C4-2B (cell line): ENCODE measurements at regions not wholly inside any gene's neighbourhood (a gene's known extent, or its start where the extent isn't known, plus 50 kb on each side); places are given as distances from the start of the nearest gene placed in this dataset.
"Not testable (repeated sequence)": the region's sequence is repeated elsewhere in the genome, so short reads cannot be mapped to it uniquely, and the experiment has no call there.

ENCODE experiments used
- H3K27ac ChIP-seq: fragments of 450-650 bp; 2 replicates; pipeline ENCODE4 v1.5.1; 2017
- ZFX ChIP-seq: fragments of 450-650 bp; IDR thresholded peaks from 2 replicates; pipeline ENCODE4 v1.6.1; 2017
- TF ChIP-seq, protein P1 (sequence below): fragments of 450-650 bp; conservative IDR thresholded peaks from 2 replicates; pipeline ENCODE4 v1.5.1; 2017; ENCODE audit warnings: mild to moderate bottlenecking

DNA sequence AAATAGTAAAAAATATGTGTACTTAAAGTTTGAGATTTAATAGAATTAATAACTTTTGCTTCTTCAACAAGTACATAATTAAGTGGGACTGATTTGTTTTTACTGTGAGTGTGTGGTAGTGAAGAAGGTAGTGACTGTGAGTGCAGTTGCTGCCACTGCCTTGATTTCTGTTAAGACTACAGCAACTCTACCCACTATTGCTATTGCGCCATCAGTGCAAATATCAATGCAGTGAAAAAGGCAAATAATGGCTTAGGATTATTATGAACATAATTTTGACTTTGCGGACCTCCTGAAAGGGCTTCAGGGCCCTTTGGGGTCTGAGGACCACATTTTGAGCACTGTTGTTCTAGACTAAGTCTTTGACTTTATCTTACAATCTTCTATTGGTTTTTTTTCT is 112.0 kb upstream of the PITX1 start:
- no peak for TF ChIP-seq ZFX
- TF ChIP-seq, protein P1, sequence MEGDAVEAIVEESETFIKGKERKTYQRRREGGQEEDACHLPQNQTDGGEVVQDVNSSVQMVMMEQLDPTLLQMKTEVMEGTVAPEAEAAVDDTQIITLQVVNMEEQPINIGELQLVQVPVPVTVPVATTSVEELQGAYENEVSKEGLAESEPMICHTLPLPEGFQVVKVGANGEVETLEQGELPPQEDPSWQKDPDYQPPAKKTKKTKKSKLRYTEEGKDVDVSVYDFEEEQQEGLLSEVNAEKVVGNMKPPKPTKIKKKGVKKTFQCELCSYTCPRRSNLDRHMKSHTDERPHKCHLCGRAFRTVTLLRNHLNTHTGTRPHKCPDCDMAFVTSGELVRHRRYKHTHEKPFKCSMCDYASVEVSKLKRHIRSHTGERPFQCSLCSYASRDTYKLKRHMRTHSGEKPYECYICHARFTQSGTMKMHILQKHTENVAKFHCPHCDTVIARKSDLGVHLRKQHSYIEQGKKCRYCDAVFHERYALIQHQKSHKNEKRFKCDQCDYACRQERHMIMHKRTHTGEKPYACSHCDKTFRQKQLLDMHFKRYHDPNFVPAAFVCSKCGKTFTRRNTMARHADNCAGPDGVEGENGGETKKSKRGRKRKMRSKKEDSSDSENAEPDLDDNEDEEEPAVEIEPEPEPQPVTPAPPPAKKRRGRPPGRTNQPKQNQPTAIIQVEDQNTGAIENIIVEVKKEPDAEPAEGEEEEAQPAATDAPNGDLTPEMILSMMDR = no peak
- H3K27ac ChIP-seq = no peak overlapping the region

DNA sequence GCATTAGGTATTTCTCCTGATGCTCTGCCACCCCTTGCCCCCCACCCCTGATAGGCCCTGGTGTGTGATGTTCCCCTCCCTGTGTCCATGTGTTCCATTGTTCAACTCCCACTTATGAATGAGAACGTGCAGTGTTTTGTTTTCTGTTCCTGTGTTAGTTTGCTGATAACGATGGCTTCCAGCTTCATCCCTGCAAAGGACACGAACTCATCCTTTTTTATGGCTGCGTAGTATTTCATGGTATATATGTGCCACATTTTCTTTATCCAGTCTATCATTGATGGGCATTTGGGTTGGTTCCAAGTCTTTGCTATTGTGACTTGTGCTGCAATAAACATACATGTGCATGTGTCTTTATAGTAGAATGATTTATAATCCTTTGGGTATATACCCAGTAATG is 109.7 kb upstream of the PITX1 start:
- H3K27ac ChIP-seq = not testable (repeated sequence)

DNA sequence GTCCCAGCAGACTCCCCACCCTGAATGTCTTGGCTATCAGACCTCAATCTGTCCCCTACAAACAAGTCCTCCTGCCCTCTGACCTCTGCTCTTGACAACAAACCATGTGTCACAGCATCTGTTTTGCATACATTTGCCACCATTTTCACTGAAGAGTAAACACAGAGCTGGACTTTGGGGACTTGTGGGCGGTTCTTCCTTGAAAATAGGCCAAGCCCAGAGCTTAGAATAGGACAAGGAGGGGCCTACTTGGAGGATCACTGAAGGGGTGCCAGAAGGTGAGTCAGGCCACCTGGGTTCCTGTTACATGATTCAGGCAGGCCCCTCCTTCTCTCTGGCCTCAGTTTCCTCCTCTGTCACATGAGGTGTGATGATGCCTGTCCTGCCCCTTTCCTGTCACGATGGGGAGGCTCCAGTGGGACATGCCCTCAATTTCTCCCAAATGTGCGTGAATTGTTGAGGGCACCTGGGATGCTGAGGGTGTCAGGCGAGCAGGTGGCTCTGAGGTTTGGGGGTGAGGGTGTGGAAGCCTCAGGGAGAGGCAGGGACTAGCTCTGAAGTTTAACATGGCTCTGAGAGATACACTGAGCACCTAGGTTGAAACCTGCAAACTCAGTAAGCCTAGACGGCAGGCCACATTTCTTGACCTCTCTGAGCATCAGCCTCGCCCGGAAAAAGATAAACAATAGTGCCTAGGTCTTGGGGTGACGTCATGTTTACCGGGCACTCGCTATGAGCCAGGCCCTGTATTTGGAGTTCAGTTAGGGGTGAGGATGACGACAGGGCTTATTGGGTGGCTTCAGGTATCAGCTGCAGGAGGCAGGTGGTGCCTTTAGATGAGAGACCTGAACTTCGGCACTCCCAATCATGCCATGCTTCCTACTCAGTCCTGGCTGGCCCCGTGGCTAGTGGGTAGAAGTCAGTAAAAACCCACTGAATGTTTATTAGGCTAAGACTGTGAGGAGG is 107.6 kb upstream of the PITX1 start:
- no peak overlapping the region for H3K27ac ChIP-seq
- no peak for TF ChIP-seq ZFX
- TF ChIP-seq, protein P1 = no peak

DNA sequence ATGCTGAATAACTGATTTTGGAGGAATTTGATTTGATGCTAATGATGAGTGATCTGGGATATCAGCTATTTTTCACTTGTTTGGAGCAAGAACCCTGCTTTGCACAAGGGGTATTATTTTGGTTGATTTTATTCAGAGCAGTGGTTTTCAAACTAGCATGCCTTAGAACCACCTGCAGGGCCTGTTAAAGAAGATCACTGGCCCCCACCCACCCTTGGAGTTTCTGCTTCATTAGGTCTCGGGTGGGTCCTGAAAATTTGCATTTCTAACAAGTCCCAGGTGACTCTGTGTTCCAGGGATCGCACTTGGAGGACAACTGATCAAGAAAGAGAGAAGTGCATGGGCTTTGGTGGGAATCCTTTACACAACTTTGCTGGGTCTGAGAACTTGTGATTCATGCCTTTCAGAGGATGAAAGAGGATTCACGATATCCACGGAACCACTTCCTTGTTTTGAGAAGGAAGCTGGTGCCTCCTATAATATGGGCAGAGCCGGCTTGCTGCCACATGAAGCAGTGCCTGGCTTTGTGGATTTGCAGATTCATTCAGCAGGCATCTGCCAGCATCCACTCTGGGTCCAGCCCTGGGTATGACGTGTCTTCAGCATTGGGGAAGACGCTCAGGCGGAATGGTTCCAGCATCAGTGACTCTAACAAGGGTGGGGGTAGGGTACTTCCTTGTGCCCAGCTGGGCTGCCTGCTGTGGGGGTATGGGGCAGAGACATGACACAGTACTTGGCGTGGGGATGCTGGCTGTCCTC is 106.6 kb upstream of the PITX1 start:
- H3K27ac ChIP-seq = no peak overlapping the region
- TF ChIP-seq, protein P1 = no peak
- no peak for TF ChIP-seq ZFX

DNA sequence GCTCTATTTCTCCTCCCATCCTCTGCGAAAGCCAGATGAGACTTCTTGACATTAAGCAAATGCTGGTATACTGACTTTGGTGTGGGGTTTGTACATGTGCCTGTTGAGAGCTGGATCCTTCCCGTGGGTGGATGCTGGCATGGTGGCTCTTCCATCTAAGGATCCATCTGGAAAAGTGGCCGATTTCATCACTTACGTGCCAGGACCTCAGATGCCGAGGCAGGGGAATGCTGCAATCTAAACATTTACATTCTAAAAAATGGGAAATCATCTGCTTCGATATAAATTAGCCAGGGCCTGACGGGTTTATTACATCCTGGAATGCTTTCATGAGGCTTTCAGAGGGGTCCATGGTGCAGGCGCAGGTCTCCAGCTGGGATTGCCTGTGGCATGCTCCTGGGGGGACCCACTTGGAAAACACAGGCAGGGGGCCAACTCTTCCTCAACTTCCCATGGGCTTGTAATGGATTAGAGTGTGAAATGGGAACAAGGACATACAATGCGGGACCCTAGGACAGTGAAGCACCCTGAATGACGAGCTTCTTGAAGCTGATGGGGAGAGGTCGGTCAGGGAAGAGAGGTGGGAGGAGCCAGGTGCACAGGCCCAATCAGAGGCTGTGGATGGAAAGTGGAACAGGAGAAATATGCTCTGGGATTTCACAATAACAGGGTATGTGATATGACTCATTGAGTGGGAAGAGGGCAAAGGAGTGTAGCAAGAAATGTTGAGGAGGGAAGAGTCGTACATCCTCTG is 105.5 kb upstream of the PITX1 start:
- H3K27ac ChIP-seq = no peak overlapping the region
- TF ChIP-seq ZFX = no peak
- TF ChIP-seq, protein P1 = no peak

DNA sequence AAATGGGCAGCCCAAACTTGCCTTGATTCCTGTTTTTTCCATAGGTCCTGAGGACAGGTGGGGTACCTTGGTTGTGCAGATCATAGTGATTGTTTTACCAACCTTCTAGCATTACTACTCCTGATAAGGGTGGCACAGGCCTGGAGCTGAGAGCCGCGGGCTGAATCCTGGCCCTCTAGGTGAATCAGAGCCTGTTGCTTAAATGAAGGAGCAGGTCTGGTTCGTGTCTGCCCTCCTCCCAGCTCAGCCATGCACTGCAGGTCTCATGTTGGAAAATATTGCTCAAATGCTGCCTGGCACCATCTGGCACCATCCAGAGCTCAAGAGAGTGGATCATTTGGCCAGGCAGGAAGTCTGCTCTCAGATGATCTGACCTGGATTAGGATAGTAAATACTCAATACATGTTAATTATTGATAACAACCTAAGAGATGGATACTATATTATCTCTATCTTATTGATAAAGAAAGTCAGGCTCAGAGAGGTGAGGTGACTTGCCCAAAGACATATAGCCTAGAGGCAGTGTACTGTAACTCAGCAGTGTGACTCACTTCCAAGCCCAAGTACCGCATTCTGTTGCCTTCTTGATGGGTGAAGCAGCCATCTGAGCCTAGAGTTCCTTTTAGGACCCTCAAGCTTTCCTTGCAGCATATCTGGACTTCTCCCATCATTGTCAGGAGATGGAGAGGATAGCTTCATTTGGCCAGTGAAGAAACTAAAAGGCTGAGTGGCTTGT is 104.3 kb upstream of the PITX1 start:
- H3K27ac ChIP-seq = no peak overlapping the region

More for the DNA sequence above, 104.3 kb upstream of the PITX1 start:
- TF ChIP-seq, protein P1 = no peak
- no peak for TF ChIP-seq ZFX
